ENCODE measurements at regions not wholly inside any gene's neighbourhood (a gene's known extent, or its start where the extent isn't known, plus 50 kb on each side); places are given as distances from the start of the nearest gene placed in this dataset.

DNA sequence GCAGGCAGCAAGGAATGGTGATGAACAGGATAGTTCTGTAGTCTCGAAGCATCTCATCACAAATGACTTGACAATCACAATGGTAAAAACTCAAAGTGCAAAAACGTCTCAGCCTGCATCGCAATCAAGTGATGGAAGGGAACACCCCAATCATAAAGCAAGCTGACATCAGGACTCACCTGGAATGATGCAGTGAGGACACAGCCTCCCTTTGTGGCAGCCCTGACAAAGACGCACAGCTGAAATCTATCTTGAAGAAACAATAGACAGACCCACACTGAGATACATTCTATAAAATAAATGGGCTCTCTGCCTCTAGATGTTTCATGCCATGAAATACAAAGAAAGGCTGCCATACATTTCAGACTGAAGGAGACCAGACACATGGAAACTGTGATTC, 748.0 kb upstream of the IGFBP3 start:
- no peak for TF ChIP-seq EZH2 (IDR thresholded peaks at IDR 0.05)
- TF ChIP-seq, protein P1, sequence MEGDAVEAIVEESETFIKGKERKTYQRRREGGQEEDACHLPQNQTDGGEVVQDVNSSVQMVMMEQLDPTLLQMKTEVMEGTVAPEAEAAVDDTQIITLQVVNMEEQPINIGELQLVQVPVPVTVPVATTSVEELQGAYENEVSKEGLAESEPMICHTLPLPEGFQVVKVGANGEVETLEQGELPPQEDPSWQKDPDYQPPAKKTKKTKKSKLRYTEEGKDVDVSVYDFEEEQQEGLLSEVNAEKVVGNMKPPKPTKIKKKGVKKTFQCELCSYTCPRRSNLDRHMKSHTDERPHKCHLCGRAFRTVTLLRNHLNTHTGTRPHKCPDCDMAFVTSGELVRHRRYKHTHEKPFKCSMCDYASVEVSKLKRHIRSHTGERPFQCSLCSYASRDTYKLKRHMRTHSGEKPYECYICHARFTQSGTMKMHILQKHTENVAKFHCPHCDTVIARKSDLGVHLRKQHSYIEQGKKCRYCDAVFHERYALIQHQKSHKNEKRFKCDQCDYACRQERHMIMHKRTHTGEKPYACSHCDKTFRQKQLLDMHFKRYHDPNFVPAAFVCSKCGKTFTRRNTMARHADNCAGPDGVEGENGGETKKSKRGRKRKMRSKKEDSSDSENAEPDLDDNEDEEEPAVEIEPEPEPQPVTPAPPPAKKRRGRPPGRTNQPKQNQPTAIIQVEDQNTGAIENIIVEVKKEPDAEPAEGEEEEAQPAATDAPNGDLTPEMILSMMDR (IDR thresholded peaks at IDR 0.05) = no peak
- TF ChIP-seq EZH2phosphoT487 (IDR thresholded peaks at IDR 0.05) = no peak
